Activated naive CD4-positive, alpha-beta T cell treated with Interleukin-2 at 50 U/mL for 16 hours (primary cell): ENCODE measurements at regions not wholly inside any gene's neighbourhood (a gene's known extent, or its start where the extent isn't known, plus 50 kb on each side); places are given as distances from the start of the nearest gene placed in this dataset.
A peak's percentile ranks its signal among the peaks of the same experiment; 100 is the strongest.
"Not testable (repeated sequence)": the region's sequence is repeated elsewhere in the genome, so short reads cannot be mapped to it uniquely, and the experiment has no call there.

Source experiments
- DNase-seq: peaks from one replicate; pipeline ENCODE4 v3.0.0-alpha.2; 2020

GRCh38 chr2:595141-595815 is 81.9 kb downstream of the TMEM18 start:
- no peak for DNase-seq

GRCh38 chr2:594297-594949 is 82.8 kb downstream of the TMEM18 start:
- DNase-seq = no peak

DNA sequence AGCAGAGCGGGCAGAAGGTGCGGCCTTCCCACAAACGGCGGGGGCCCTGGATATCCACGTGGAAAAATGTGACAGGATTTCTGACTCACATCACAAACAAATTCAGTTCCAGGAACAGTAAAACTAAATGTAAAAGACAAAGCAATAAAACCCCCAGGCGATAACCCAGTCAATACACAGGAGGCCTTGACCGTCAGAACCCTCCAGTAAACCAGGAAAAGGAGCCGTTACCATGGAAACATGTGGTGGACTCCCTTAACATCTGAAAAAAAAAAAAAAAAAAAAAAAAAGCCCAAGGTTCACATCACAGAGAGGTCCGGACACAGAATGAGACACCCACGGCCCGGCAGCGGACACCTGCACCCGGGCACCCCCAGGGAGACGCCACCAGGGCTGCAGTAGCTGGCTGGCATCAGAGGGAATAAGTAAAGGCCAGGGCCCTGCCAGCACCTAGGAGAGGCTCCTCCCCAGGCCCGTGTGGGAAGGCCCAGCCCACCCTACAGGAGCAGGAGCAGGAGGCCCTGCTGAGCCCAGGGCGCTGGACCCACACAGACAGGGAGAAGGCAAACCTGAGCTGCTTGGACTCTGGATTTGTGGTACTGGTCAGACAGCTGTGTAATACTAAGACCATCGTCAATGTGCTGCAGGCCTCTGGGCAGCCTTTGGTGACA is 83.7 kb downstream of the TMEM18 start:
- DNase-seq = no peak

- no peak for DNase-seq
These were observed 84.5 kb downstream of the TMEM18 start for GRCh38 chr2:592737-593136.

DNA sequence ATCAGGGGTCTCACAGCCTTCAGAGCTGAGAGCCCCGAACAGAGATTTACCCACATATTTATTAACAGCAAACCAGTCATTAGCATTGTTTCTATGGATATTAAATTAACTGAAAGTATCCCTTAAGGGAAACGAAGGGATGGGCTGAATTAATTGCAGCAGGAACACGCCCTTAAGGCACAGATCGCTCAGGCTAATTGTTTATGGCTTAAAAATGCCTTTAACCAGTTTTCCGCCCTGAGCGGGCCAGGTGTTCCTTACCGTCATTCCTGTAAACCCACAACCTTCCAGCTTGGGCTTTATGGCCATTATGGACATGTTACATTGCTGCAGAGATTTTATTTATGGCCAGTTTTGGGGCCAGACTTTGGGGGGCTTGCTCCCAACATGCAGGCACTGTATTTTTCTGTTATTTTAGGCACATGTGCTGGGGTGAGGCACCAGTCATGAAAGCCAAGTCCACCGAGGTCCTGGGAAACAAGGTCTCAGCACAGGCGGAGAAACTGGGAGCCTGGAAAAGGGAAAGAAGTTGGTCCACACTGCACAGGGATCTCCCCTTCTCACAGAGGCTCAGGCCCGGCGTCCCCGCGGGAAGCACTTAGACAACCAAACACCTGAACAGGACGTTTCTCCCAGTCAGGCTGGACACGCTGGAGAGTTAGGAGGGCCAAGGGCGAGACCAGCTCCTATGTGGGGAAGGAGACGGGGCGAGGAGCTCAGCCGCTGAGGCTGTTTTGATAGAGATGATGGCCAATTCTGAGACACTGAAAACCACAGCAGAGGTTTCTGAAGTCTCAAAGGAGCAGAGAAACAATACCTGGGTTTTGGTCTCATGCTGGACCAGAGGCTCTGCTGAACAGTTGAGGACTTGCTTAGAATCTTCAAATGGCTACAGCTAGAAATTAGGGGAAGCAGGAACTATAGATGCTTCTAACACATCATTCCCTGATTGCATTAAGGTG is 86.7 kb downstream of the TMEM18 start:
- no peak for DNase-seq

DNA sequence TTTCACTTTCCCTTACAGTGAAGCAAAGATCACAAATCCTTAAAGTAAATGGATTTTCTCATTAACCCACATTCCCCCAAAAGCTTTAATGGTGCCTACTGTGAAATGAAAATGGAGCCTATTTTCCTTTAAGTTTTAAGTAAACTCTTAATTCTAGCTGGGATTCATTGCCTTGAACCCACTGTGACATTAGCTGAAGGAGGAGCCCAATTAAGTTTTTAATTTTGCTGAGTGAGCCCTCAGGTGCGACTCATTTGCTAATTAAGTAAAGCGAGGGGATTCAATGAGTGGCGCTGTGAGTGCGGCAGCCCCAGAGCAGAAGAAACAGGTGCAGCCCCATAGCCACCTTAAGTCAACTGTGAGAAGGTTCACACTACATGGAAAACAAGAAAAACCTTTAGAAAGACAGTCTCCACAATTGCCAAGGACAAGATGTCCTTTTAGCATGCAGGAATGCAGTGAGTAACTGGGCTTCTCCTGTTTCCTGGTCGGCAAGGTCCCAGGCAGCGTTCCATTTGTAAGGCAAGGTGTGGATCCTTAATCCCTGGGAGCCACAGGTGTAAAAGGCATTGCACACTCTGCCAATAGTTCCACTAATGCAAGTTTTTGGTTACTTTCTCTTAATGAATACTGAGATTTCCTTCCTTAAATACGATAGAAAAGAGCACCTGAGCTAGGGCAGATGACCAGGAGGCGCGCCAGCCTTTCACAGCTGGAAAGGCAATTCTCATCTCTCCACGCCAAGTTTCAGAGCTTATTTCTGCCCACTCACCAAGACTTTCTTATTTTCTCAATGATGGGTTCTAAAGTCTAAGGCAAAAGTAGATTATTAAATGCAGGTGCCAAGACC is 87.7 kb downstream of the TMEM18 start:
- DNase-seq = no peak

- DNase-seq = no peak
These were observed 89.0 kb downstream of the TMEM18 start for GRCh38 chr2:588074-588645.

GRCh38 chr2:587087-587960 is 89.9 kb downstream of the TMEM18 start:
- DNase-seq = no peak

DNA sequence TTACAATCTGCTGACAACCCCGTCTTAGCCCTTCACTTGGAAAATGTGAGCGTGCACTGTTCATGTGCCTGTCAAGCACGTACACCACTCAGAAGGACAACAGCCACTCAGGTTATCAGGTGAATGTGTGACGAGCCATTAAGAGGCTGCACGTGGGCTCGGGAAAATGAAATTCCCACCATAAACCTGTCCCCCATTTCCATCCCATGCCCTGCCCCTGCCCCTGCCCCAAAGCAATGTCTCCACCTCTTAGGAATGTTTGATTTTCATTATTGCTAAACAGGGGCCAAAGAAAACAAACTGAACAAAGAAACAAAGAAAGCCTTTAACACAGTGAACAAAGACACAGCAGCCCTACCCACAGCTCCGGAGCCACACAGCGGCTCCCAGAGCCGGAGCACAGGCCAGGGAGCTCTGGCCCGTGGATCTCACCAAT is 90.5 kb downstream of the TMEM18 start:
- no peak for DNase-seq

DNA sequence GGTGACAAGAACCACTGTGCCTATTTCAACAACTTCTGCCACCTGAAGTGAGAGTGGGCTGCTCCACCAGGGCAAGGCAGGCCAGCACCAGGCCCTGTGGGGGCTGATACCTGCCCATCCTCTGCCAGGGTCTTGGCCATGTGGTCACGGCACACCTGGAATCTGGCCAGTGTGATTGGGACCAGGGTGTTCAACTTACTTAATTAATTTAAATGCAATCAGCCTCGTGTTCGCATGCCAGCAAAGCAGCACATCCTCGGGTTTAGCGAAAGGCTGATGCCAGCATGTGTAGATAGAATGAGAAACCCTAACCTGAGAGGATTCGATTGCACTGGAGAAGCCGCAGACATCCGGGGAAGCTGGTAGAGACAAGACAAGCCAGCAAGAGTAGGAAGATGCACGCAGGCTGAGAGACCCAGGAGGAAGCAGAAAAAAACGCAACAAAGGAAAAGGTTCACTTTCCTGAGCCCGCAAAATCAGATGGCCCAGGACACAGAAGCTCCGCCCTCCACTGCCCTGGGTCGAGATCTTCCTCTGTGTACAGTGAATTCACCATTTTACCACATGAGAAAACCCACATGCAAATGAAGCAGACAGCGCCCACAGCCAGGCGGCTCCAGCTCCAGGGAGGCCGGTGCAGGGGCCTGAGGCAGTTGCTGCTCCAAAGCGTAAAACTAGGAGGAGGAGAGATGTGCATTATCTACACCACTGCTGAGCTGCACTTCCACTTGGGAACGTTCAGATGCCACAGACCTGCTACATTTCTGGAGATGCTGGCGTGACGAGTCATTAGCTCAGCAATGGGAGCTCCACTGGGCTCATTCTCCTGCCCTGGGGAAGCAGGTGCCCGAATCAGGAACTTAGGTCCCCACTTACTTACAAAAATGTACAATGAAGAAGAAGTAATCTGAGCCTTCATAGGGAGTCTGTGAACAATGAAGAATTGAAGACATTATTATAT is 92.1 kb downstream of the TMEM18 start:
- peak; percentile 34 for DNase-seq

GRCh38 chr2:583666-584065 is 93.5 kb downstream of the TMEM18 start:
- no peak for DNase-seq

DNA sequence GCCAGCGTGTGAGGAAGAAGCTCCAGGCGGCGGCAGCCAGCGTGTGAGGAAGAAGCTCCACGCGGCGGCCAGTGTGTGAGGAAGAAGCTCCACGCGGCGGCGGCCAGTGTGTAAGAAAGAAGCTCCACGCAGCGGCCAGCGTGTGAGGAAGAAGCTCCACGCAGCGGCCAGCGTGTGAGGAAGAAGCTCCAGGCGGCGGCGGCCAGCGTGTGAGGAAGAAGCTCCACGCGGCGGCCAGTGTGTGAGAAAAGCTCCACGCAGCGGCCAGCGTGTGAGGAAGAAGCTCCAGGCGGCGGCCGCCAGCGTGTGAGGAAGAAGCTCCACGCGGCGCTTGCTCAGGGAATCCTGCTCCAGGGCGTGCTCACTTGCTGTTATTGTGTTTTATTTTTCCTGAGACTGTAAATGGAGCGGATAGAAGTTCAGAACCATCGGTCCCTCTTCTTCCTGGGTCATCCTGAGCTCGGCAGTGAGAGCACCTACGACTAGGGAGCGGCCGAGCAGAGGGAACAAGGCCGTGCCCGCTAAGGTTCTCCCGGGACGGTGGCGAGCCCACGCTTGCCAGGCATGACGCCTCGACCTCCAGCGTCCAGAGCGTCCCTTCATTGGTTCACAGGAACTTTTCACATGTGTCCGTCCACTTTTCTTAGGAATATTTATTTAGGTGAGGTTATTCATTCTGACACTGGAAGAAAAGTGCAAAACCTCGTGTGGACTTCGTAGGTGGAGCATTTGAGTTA is 94.2 kb downstream of the TMEM18 start:
- DNase-seq = no peak

- not testable (repeated sequence) for DNase-seq
These were observed 94.9 kb downstream of the TMEM18 start for GRCh38 chr2:582289-582688.

DNA sequence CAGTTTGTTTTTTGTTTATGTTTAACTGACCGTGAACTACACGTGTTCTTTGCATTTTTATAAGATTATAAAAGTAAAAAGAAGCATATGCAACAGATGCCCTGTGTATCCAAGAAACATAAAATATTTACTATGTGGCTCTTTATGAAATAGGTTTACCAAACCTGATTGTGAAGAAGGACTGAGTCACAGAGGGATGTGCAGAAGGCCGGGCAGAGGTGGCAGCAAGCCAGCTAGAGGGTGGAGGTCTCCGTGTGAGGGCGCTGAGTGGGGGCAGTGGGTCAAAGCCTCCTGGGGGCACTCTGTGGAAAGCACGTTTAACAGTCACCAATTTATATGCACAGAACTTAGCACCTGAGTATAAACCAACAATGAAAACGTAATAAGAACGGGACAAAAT is 97.2 kb downstream of the TMEM18 start:
- DNase-seq = no peak

DNA sequence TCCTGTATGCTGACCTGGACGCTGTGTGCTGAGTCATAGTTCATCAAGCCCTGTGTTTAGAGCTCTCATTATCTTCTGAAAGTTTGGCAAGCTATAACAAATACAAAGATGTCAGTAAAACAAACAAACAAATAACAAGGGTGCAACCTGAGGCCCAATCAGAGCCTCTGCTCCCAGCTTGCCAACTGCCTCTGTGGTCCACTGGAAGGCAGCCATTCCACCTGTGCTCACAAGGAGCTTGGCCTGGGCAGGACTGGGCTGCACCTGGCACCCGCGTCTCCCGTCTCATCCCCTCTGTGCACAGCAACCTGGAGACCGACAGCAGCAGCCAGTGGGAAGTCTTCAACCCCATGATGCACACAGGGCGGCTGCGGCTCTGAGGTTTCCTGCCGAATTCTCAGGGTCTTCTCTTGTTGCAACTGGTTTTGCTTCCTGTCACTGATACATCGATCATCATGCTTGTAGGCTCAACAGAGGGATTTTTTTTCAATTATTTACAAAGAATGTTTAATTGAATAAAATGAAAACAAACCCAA is 97.8 kb downstream of the TMEM18 start:
- no peak for DNase-seq

GRCh38 chr2:576292-576691 is 100.9 kb downstream of the TMEM18 start:
- no peak for DNase-seq

DNA sequence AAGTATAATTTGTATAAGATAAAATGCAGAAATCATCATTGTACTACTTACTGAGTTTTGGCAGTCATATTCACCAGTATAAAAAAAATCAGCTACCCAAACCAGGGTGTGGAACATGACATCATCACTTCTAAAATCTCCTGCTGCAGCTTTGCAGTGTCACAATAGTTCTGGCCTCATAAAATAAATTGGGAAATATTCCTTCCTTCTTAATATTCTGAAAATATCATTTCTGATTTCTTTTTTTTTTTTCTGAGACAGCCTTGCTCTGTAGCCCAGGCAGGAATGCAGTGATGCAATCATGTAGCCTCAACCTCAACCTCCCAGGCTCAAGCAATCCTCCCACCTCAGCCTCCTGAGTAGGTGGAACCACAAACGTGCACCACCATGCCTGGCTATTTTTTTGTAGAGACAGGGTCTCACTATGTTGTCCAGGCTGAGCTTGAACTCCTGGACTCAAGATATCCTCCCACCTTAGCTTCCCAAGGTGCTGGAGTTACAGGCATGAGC is 101.4 kb downstream of the TMEM18 start:
- no peak for DNase-seq
